Aorta (tissue), 5 donors: ENCODE measurements at regions not wholly inside any gene's neighbourhood (a gene's known extent, or its start where the extent isn't known, plus 50 kb on each side); places are given as distances from the start of the nearest gene placed in this dataset.

Source experiments
- ATAC-seq: fragments of 200-7000 bp; cut with Tn5 transposase; one replicate; pipeline ENCODE4 v1.9.1; 2022; ENCODE audit warnings: moderate library complexity; ENCODE audit not compliant: low FRiP score
- DNase-seq, 2 donors: peaks; one replicate each; pipeline ENCODE4 v3.0.0-alpha.2; 2020
- H3K27ac ChIP-seq, 2 donors: one replicate each; pipeline ENCODE4 v1.5.1; 2013; ENCODE audit warnings: low read length in 2 of 2, mild to moderate bottlenecking in 2 of 2, moderate library complexity in 2 of 2, control low read depth in 1 of 2, inconsistent platforms in 1 of 2, low read depth in 1 of 2
- H3K27me3 ChIP-seq, 2 donors: one replicate each; pipeline ENCODE4 v1.6.1; 2013; ENCODE audit warnings: control low read depth in 1 of 2, low read length in 1 of 2, mild to moderate bottlenecking in 1 of 2, moderate library complexity in 1 of 2; ENCODE audit not compliant: insufficient read depth in 2 of 2, control insufficient read depth in 1 of 2
- H3K36me3 ChIP-seq, 2 donors: one replicate each; pipeline ENCODE4 v1.6.1; 2013; ENCODE audit warnings: control low read depth in 1 of 2, low read length in 1 of 2, mild to moderate bottlenecking in 1 of 2; ENCODE audit not compliant: insufficient read depth in 2 of 2, control insufficient read depth in 1 of 2
- H3K4me1 ChIP-seq, 2 donors: one replicate each; pipeline ENCODE4 v1.6.1; 2013; ENCODE audit warnings: low read length in 2 of 2, control low read depth in 1 of 2, mild to moderate bottlenecking in 1 of 2, moderate library complexity in 1 of 2; ENCODE audit not compliant: insufficient read depth in 2 of 2, control insufficient read depth in 1 of 2
- H3K4me3 ChIP-seq, 2 donors: one replicate each; pipeline ENCODE4 v1.5.1; 2013; ENCODE audit warnings: low read length in 2 of 2, control low read depth in 1 of 2, mild to moderate bottlenecking in 1 of 2
- H3K9me3 ChIP-seq: one replicate; pipeline ENCODE4 v1.6.1; 2013; ENCODE audit warnings: mild to moderate bottlenecking, low read length; ENCODE audit not compliant: control insufficient read depth
- WGBS, 2 donors: extraction: QIAGEN DNeasy Blood & Tissue Kit; methylation state at CpG; one replicate each; pipeline ENCODE4 v1.1.7; 2013; 5-methylcytosine and 5-hydroxymethylcytosine counted together
- intact Hi-C, 2 donors: fragments of 100-400 bp; cut with DNase I; formaldehyde crosslinking; loops; one replicate each; pipeline versions ENCODE4 v1.14.2 to v1.15.0; 2022
- donor health status: healthy with polysubstance abuse.
- donor health status: Bipolar disorder and iron deficiency.
- donor health status: DM: no; HTN: no; CAD: no.
- donor health status: DM: no; HTN: no; CAD: no.
- donor health status: DM: yes; HTN: yes; CAD: no.

DNA sequence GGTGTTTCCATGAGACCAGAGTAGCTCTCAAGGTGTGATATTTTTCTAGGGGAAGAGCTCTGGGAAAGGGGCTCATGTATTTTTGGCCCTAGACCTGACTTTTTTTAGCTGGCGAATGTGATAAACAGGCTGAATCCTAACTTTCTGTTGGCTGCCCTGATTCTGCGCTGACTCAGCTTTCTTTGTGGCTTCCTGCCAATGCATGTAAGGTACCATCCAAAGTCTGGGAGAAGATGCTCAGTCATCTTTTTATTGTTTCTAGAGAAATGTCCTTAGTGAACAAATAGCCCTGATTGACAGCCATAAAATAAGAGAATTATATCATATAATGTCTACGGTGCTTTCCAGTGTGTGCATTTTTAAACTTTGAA lies 113.6 kb upstream of the MBNL2 start:
- Histone ChIP-seq H3K9me3 (no peaks in the 10 kb centered on the region), H3K36me3 (no peaks in the 10 kb centered on the region), H3K27me3 (no peaks in the 10 kb centered on the region), H3K4me3 (no peak overlapping the region), H3K27ac (peak overlapping the region in 1 of 2 donors; percentile 8), H3K4me1 (no peaks in the 10 kb centered on the region)
- intact Hi-C loops = loop anchor here in 1 of 2 donors (5.0 kb wide), 1 partner anchor 91 kb away; no protein-coding TSS in a partner anchor
- WGBS, 2 donors = 4 to 14% methylated on average over 3 of the region's 3 CpGs
- no peak for DNase-seq
- no peak for ATAC-seq

GRCh38 chr13:97109256-97109655 lies 112.9 kb upstream of the MBNL2 start:
- Histone ChIP-seq H3K4me3 (no peak overlapping the region), H3K36me3 (no peaks in the 10 kb centered on the region), H3K9me3 (no peaks in the 10 kb centered on the region), H3K27me3 (no peaks in the 10 kb centered on the region), H3K4me1 (no peaks in the 10 kb centered on the region), H3K27ac (no peak overlapping the region)
- ATAC-seq = no peak
- intact Hi-C loops = loop anchor here in 1 of 2 donors (5.0 kb wide), 1 partner anchor 92 kb away; no protein-coding TSS in a partner anchor
- DNase-seq = no peak
- whole genome bisulfite sequencing, 2 donors = 49 to 56% methylated on average over 7 of the region's 7 CpGs

DNA sequence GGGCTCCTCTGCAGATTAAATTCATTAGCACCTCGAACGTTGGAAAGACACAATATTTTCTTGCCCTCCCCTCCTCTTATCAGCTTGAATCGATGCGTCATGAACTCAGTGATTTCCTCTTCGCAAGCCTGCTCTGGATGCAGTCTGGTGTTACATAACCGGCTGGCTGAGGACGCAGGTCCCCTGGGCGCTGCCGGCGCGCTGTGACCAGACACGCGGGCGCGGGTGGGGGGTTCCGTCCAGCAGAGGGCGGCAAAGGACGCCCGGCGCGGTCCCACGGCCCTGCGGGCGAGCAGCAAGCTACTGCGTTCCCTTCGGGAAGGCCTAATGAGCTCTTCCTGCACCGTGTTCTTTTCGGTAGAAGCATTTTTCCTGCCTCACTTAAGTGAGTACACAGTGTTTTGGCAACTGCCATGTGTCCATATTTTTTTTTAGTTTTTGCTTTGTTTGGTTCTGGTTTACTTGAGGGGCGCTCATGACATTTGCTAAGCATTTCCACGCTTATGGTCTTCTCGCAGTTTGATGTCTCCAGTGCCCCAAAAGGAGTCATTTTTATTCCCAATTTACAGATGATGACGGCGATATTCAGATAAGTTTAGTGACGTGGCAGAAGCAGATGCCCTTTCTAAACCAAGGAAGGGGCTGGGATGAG lies 112.2 kb upstream of the MBNL2 start:
- H3K27ac ChIP-seq = no peak overlapping the region
- no peaks in the 10 kb centered on the region for H3K27me3 ChIP-seq
- no peaks in the 10 kb centered on the region for H3K36me3 ChIP-seq
- H3K4me1 ChIP-seq = no peaks in the 10 kb centered on the region
- H3K9me3 ChIP-seq = no peaks in the 10 kb centered on the region
- no peak overlapping the region for H3K4me3 ChIP-seq
- intact Hi-C loops = loop anchor here (5.0 to 10.0 kb wide), 5 partner anchors 93 to 675 kb away; partner anchors contain the start of gene RAP2A (in 2 of the 2)
- WGBS, 2 donors = 13% methylated on average over 34 of the region's 34 CpGs
- ATAC-seq = peak; percentile 96
- peak; percentile 94 to 98 for DNase-seq

DNA sequence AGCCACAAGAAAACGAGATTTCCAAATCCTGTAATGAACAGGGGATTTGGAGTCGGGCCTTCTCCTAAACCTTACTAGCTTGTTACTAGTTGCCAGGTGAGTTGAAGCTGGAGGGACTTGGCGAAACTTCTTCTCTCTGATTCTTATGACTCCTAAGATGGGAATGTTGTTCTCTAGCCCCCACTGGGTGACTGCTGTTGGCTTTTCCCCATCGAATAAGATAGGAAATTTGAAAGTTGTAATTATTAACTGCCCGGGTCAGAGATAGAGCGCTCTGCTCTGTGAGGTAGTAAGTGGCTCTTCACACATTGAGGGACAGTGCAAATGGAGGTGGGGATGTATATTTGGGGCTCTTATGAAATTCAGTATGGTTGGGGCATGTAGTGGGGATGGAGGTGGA lies 111.2 kb upstream of the MBNL2 start:
- Histone ChIP-seq H3K4me3 (no peak overlapping the region), H3K27ac (no peak overlapping the region), H3K4me1 (peaks cover 0 to 1% of the 10 kb centered on the region in 2 donors), H3K27me3 (no peaks in the 10 kb centered on the region), H3K36me3 (no peaks in the 10 kb centered on the region), H3K9me3 (no peaks in the 10 kb centered on the region)
- no peak for ATAC-seq
- WGBS, 2 donors = 84% methylated on average over 6 of the region's 6 CpGs
- no peak for DNase-seq
- intact Hi-C loops = loop anchor here (5.0 to 10.0 kb wide), 4 partner anchors 231 to 674 kb away; partner anchors contain the start of gene RAP2A (in 2 of the 2)

DNA sequence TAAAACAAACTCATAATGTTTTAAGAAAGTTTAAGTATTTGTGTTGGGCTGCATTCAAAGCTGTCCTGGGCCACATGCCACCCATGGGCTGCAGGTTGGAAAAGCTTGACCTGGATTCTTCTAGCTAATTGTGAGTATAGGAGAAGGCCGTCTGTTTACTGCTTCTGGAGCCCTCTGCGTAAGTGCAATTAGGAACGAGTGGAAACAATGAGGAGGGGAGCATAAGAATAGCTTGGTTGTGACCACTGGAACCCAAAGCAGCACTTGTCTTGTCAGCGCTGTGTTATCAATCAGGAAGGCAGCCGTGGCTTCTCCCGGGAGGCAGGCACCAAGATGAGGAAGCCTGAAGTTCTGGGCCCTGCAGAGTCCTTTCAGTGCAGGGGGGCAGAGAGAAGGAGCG lies 110.4 kb upstream of the MBNL2 start:
- no peak for ATAC-seq
- whole genome bisulfite sequencing, 2 donors = 19 to 35% methylated on average over 7 of the region's 7 CpGs
- H3K36me3 ChIP-seq = no peaks in the 10 kb centered on the region
- H3K4me1 ChIP-seq = peaks cover 4 to 6% of the 10 kb centered on the region in 2 donors
- no peak overlapping the region for H3K4me3 ChIP-seq
- peak overlapping the region in 1 of 2 donors; percentile 55 for H3K27ac ChIP-seq
- no peak for DNase-seq
- intact Hi-C loops = loop anchor here (1.0 to 10.0 kb wide), 6 partner anchors 101 to 673 kb away; partner anchors contain the start of gene RAP2A (in 2 of the 2)
- H3K27me3 ChIP-seq = no peaks in the 10 kb centered on the region
- H3K9me3 ChIP-seq = no peaks in the 10 kb centered on the region

DNA sequence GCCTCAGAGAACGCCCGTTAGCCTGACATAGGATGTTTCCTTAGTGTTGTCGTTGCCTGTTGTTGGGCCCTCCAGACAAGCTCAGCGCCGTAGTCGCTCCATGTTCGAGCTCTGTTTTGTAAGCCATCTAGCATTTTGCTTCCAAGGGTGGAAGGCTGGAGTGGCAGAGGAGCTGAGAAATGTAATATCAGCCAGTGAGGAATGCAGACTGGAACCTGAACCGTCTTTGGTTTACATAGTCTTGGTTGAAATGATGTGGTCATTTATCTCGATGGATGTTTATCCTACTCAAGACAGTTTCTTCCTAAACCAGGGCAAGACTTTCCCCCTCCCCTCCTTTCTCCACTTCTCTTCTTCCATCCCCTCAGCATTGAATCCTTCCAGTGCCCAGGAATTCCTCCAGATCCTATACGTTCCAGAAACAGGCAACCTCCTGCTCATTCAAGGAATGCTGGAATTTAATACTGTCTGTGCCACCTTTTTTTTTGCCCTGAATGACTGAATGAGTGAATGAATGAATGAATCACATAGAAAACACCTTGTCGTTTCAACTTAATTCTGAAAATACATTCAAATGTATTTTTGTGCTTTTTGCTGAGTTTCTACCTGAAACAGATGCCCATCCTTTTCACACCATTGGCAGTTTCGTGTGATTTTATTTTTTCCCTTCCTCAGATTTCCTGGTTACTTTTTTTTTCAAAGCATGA lies 109.5 kb upstream of the MBNL2 start:
- no peaks in the 10 kb centered on the region for H3K36me3 ChIP-seq
- no peaks in the 10 kb centered on the region for H3K27me3 ChIP-seq
- no peak overlapping the region for H3K4me3 ChIP-seq
- DNase-seq (no peak), ATAC-seq (no peak)
- 60 to 69% methylated on average over 12 of the region's 12 CpGs for WGBS, 2 donors
- peaks cover 4 to 6% of the 10 kb centered on the region in 2 donors for H3K4me1 ChIP-seq
- no peaks in the 10 kb centered on the region for H3K9me3 ChIP-seq
- no peak overlapping the region for H3K27ac ChIP-seq
- intact Hi-C loops = loop anchor here (1.0 to 10.0 kb wide), 6 partner anchors 100 to 672 kb away; partner anchors contain the start of gene RAP2A (in 2 of the 2)

- WGBS, 2 donors = 63 to 67% methylated on average over 7 of the region's 7 CpGs
- intact Hi-C loops = loop anchor here (2.0 to 10.0 kb wide), 6 partner anchors 99 to 671 kb away; partner anchors contain the start of genes RAP2A (in 2 of the 2) and MBNL2 (in 1 of the 2)
- Histone ChIP-seq H3K4me1 (peaks cover 4 to 6% of the 10 kb centered on the region in 2 donors), H3K4me3 (no peak overlapping the region), H3K36me3 (no peaks in the 10 kb centered on the region), H3K27me3 (no peaks in the 10 kb centered on the region), H3K27ac (peak overlapping the region in 1 of 2 donors; percentile 79), H3K9me3 (no peaks in the 10 kb centered on the region)
- no peak for DNase-seq
- no peak for ATAC-seq
Measured at GRCh38 chr13:97113231-97114001, 108.7 kb upstream of the MBNL2 start.

- H3K36me3 ChIP-seq = no peaks in the 10 kb centered on the region
- no peak for ATAC-seq
- no peaks in the 10 kb centered on the region for H3K27me3 ChIP-seq
- H3K27ac ChIP-seq = peak overlapping the region in 1 of 2 donors; percentile 58
- 66 to 76% methylated on average over 5 of the region's 5 CpGs for WGBS, 2 donors
- no peaks in the 10 kb centered on the region for H3K9me3 ChIP-seq
- peaks cover 4 to 6% of the 10 kb centered on the region in 2 donors for H3K4me1 ChIP-seq
- no peak overlapping the region for H3K4me3 ChIP-seq
- no peak for DNase-seq
- intact Hi-C loops = loop anchor here (2.0 to 10.0 kb wide), 5 partner anchors 108 to 670 kb away; partner anchors contain the start of genes RAP2A (in 2 of the 2) and MBNL2 (in 1 of the 2)
Measured at GRCh38 chr13:97114651-97115050, 107.5 kb upstream of the MBNL2 start.
